ENCODE measurements at regions not wholly inside any gene's neighbourhood (a gene's known extent, or its start where the extent isn't known, plus 50 kb on each side); places are given as distances from the start of the nearest gene placed in this dataset.

DNA sequence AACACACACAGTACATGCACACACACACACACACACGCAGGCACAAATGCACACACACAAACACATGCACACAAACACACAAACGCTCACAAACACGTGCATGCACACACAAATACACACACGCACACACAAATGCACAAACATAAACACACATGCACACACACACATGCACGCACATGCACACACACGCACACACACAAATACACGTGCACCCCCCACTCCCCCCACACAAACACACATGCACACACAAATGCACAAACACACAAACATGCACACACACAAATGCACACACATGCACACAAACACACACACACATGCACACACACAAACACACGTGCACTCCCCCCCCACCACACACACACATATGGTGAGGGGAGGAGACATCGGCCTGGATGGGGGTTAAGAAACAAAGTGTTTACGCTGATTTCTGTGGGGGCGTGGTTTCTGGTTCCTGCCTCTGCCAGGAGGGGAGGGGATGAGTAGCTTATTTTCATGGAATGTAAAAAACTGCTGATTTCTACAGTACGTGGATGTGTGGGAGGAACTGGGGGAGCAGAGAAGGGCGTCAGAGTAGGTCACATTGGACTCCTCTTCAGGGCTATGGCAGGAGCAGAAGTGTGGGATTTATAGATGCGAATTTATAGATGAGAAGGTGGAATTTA is 607.2 kb downstream of the QKI start:
- no peak for DNase-seq (ENCODE audit: low spot score)

DNA sequence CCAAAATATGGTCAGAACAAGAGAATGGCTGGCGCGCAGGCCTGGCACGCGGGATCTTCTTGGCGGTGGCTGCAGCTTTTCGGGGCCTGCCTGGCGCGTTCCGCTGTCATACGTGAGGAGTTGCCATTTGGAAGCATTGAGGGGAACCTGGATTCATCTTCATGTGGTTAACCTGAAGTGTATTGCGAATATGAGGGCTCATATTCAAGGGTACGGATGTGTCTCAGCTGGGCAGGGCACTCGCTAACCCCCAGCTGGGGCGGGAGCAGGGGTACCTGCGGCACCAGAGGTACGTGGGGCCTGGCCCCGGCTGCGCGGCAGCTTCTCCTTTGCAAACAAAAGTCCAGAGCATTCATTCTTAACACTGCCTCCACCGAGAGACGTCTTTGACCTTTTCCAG is 605.6 kb downstream of the QKI start:
- no peak for DNase-seq (ENCODE audit: low spot score)

DNA sequence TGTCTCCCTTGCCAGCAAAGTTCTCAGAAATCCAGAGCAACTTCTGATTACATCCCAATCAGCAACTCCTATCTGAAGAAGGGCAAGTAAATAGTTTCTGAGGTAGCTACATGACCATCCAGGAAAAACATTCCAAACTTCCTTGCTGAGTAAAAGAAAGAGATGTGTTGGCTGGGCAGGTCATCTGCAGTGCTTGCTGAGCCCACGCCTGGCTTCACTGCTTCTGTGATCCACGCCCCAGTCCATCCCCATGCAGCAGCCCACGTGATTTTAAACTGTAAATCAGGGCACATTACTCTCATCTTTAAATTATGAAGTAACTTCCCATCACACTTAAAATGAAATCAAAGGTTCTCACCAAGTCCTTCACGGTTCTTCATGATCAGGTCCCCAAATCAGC is 603.6 kb downstream of the QKI start:
- no peak for DNase-seq (ENCODE audit: low spot score)

DNA sequence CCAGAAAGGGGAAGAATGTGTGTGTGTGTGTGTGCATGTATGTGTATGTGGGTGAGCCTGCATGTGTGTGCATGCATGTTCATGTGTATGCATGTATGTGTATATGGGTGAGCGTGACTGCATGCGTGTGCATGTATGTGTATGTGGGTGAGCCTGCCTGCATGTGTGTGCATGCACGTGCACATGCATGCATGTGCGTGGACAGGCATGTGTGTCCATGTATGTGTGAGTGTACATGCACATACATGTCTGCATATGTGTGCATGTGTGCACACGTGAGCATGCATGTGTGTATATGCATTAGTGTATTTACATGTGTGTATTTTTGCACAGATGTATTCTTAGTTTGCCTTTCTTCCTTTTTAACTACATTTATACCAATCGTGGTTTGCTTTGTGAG is 601.5 kb downstream of the QKI start:
- no peak for DNase-seq (ENCODE audit: low spot score)

DNA sequence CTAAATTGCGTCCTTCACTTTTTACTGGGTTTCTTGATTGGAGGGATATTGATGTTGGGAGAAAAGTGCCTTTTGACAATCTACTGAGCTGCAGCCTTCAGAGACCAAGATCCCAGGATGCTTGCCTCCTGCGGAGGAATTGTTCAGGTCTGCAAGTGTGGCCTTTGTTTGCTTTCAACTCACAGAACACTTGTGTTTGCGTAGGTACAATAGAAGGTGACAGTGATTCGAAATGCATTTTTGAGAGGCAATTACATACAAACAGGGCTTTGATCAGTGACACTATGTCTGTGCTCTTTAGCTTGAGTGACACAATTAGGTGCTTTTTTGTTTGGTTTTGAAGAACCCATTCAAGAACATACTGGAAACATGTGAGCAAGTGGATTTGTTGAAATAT is 600.6 kb downstream of the QKI start:
- no peak for DNase-seq (ENCODE audit: low spot score)

DNA sequence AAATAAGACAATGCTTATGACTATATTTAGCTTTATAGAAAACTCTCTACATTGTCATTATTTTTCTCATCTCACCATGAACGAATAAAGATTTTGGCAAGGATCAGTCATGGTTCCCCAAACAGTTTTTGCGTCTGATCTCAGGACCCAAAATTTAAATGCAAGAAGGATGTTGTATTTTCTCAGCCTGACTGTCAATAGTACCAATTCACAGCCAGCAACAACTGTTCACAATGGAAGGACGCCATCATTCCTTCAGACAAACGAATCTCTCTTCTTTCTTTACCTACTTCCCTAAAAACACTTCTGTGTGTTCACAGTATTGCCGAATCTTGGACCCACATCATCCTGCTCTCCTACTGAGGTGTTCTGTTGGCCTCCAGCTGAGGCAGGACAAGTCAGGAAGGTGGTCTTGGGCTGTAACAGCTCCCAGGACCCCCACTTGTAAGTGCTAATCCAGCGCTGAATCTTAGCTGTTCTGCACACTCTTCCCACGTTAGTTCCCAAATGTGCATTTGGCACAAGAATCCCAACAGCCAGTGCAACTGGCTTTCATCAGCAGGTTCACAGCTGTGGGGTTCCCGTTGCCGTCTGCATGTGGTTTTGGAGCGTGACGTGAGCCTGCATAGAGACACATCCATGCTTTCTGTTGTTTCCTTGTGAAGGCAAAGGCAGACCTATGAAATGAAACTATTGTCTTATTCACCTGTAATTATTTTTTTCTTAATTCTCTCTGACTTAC is 600.0 kb downstream of the QKI start:
- DNase-seq (ENCODE audit: low spot score) = no peak

DNA sequence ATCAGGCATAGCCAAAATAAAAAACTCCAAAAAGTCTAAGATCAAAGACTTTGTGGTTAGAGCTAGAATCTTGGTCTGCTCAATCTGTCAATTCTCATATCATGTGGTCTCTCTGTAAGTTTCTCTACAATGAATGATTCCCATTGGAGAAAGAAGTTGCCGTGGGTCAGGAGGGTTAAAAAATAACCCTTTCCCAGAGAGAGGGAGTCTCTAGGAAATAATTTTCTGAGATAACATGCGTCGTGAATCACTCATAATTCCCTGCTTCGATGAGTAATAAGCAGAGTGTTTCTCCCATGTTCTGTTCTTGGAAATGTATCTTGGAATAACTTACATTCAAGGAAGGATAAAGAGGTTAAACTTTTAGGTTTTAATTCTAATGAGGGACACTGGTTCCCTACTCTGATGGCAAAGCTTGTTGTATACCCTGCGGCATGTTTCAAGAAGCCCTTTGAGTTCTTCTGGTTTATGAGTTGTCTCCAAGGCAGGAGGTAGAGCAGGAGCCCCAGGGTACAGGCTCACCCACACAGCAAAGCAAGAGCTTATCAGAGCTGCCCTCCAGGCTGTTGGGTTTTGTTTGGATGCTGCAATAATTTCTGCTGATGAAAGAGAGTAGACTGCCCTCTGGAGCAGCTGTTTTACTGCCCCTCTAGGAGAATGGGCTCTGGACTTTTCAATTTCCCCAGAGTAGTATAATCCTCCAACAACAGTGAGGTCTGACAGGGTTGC is 599.1 kb downstream of the QKI start:
- DNase-seq (ENCODE audit: low spot score) = no peak

DNA sequence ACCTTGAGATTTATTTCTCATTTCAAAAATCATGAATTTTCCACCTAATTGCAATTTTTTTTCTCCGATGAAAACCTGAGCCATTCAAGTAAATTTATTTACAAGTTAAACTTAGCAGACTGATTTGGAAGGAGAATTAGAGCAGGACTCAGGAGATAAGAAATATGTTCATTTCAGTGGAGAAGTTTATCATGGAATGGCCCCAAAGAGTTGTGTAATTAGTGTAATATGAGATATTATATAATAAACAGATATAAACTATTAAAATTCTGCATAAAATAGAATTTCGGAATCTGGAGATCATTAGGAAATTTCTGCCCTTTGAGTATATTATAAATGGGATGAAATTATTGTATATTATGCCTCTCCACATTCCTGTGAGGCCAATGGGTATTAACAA is 596.8 kb downstream of the QKI start:
- no peak for DNase-seq (ENCODE audit: low spot score)

DNA sequence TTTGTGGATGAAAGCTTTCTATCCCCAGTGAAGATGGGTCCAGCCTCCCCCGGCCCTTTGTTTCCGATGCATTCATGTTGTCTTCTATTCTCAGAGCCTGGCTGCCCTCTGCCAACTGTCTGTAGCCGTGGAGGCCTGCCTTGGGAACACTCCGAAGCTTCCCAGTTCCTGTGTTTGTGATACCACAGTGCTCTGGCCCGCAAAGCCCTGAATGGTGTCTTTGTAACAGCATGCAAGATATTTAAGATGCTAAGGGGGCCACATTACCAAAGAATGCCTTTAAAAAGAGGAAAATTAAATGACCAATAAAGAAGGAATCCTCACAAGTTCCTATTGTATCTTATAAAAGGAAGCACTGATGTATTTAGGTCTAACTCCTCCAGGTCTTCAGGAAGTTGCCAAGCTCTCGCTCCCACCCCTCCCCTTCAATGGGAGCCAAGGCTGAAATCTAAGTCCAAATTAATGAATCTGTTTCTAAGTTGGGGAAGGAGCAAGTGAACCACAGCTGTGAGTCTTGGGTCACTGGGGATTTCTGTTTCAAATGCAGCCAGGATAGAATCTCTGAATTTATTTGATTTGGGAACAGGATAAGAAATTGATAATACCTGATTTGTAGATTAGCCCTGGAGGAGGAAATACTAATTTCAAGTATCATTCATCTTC is 596.1 kb downstream of the QKI start:
- no peak for DNase-seq (ENCODE audit: low spot score)

DNA sequence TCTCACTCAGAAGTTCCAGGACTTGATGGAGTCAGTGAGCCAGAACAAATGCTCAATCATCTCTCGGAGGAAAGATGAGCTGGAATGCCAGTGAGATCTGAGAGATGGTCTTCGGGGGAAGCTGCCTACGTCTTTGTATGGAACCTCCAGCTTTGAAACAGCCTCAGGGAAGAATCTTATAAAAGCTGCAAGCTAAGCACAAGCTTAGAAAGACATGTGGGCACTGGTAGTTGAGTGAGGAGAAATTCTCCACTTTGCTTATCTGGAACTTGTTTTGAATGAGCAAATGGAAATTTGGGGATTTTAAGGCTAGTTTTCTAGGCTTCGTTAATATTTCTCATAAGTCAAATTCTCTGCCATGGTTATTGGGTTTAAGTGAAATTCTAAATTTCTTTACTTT is 594.4 kb downstream of the QKI start:
- DNase-seq (ENCODE audit: low spot score) = no peak

DNA sequence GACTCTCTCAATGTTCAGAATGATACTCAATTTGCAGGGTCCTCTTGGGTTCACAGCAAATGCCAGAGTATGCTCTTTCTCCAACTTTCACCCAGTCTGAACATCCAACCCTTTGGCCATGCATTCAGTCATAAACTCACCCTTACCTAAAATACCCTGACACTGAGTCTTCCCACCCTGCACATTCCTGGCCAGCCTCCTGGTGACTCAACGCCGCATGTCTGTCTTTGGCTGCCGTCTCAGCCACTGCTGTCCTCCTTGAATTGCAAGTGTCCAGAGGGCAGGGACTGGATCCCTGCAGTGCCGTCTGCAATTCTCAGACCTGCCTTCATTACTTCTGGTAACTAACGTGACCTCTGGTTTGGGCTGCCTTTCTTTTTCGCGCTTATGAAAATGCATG is 593.4 kb downstream of the QKI start:
- DNase-seq (ENCODE audit: low spot score) = no peak

DNA sequence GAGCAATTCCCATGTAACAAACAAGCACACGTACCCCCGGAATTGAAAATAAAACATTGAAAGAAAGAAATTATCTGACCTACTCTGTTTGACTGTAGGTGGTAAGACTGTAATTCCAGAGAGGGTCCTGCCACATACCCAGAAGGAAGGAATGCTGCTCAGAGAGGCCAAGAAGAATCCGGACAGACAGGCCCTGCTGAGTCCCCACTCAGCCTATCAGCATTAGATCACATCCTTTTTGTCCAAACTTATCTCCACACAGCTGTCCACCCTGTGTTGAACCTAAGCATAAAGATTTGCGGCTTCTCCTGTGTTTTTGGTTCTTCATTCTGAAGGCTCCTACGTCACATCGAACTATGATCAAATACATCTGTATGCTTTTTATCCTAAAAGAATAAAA is 591.9 kb downstream of the QKI start:
- no peak for DNase-seq (ENCODE audit: low spot score)

DNA sequence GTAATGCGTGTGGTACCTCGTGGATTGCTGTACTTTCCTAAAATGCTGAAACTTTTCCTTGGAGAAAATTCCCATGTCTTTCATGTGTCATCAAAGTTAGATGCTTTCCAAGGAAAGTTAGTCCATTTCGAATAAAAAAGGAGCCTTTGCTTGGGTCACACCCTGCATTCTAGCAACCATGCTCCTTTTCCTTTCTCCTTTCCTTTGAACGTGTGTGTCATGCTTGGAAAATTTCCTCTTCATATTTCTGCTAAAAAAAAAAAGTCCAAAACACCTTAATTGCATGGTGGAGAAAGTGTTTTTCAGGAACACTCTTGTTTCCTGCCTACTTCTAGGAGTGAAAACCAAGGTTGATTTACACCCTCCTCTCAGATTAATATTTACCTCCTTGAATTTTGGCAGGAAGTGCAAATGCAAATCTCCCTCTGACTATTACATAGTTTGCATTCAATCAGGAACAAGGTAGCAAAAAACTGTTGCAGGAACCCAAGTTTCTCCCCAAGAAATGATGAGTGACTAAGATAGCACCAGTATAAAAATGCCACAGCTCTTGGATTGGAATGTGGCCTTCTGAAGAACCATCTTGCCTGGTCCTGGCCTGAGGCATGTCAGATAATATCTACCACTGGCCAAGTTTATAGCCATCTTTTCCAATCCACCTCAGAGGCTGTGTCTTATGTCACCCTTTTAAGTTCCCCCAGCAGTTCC is 590.6 kb downstream of the QKI start:
- no peak for DNase-seq (ENCODE audit: low spot score)

DNA sequence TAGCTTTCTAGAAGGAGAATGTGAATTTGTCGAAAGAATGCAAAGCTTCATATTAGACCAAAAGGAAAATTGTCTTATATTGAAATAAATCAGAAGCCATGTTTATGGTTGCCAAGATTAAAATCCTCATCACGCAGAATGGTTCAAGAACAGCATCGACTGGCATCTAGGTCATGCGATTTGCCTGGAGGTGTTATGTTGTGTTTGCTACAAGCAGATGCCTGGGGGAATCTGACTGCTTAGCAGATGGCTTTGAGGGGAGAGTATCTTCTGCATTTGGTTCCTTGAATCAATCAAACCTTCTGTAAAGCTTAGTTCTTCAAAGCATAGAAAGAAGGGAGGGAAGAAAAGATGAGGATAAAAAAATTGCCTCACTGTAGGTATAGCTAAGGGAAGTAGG is 585.8 kb downstream of the QKI start:
- no peak for DNase-seq (ENCODE audit: low spot score)

DNA sequence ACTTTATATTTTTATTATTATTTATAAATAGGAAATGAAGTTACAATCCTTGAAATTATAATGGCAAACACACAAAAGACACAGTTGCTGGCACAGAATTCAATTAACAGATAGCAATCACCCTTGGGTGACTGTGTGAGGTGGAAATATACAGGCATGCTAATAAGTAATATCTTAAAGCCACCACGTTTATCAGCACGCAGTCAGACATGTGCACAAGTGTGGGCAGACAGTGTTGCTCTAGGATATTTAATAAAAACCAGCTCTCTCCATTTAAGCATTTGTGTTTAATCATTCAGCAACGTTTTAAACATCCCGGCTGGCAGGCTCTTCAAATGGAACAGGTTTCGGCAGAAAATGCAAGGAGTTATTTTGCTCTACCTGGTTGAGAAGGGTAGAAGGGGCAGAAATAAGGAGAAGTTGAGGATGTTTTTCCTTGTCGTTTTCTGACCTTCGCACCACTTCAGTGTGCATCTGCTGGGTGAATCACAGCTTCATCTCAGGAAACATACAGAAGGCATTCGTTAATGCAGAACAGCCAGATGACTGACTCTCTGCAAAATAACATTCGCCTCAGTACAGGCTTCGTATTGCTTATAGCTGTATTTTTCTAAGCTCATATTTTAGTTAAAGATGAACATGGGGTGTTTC is 585.1 kb downstream of the QKI start:
- no peak for DNase-seq (ENCODE audit: low spot score)

DNA sequence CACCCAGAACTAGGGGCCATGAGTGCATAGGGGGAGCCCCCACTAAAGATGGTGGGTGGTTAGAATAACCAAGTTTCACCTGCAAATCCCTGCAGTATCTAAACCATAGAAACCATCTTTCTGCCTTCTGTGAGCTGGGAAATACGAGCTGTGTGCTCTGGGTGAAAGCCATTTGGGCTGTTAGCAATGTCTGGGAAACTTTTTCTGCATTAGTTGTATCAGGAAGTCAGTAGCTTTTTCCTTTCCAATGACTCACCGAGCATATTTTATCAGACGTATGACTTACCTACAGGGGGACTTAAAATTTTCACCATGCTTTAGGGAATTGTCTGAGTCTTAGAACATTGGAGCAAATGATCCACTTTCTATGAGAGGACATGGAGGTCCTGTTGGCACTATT is 584.0 kb downstream of the QKI start:
- no peak for DNase-seq (ENCODE audit: low spot score)

DNA sequence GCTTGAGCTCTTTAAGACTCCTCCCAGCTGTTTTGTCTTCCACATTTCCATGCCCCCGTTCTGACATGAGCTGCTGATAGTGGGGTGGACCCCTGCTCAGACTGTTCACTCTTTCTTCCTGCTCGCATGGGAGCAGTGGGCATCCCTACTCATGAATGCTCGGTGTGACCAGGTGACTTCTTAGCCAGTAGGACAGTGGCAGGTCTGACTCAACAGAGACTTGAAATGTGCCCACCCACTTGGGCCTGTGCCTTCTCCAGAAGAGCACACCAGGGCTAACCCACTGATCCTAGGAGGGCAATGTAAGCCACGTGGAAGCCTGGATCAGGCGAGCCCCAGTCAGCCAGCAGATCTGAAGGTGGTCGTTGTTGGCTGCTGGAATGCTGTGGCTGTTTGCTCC is 582.0 kb downstream of the QKI start:
- no peak for DNase-seq (ENCODE audit: low spot score)

DNA sequence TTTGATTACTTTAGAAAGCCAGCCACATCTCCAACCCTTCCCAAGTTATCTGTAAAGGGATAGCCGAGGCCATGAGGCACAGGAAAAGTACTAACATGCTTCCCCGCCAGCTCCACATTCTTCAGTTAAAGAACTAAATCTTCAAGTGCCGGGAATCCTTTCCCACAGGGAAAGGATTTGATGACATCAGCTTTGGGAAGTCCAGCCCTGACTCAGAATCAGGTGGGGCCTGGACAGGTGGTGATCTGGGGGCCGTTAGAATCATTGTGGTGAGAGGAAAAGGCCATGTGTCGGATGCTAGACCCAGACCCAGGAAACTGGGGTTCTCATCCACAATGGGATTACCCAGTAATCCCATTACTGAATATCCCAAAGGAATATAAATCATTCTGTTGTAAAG is 580.0 kb downstream of the QKI start:
- no peak for DNase-seq (ENCODE audit: low spot score)

DNA sequence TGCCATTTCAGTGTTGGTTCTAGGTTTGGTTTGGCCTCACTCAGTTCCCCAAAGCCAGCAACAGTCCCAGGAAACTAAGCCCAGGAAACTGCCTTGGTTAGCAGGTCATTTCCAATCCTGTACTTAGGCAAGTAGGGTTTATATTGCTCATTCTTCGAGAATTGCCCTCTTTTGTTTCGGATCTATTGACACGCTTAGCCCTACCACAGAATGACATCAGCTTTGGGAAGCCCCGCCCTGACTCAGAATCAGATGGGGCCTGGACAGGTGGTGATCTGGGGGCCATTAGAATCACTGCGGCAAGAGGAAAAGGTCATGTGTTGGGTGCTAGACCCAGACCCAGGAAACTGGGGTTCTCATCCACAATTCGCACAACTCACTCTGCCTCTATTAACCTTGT is 578.2 kb downstream of the QKI start:
- DNase-seq (ENCODE audit: low spot score) = no peak

DNA sequence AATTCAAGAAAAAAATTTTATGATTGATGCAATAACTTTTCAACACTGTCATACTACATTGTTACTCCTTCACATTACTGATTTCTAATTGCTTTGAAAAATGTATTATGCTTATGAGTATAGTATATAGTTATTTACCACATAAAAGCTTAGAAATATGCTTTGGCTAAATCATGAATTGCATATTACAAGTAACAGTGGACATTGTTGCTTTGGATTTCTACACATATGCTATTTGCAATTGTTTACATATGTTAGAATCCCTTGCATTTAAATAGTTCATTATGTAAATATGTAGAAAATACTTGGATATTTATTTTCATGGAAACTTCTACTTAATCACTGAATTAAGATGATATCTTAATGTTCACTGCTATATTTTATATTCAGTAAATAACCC is 577.5 kb downstream of the QKI start:
- no peak for DNase-seq (ENCODE audit: low spot score)

DNA sequence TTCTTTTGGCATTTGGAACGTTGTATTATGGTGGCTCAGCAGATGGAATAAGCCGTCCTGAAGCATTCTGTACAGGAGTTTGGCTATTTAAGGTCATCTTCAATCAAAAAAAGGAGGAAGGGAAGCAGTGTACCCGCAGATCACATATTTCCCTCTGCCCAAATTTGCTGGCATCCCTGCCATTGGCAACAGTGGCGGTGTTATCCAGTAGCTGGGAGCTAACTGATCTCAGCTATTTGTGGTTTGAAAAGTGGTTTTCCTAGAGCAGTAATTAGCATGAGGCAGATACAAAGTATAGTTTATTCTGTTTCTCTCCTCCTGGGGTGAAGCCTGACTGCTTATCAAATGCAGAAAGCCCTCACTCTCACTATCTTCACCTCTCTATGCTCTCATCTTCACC is 576.8 kb downstream of the QKI start:
- DNase-seq (ENCODE audit: low spot score) = no peak

DNA sequence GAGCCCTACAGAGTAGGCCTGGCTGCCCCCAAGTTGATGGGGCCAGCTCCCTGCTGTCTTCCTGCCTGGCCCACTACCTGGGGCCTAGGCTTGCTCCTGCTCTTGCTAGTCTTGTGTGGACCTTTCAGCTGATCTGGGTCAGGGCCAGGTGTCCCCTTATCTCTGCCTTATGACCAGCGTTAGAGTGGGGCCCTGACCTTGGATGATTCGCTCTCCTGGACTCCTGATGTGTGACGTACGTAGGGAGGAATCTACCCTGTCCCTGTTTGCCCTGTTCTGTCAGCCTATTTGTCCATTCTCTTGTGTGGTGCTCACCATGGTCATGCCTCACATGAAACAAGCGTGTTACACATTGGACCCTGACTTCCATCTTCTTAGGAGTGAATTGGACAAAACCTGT is 571.8 kb downstream of the QKI start:
- DNase-seq (ENCODE audit: low spot score) = no peak
